Body of pancreas (tissue), 4 donors: ENCODE measurements at regions not wholly inside any gene's neighbourhood (a gene's known extent, or its start where the extent isn't known, plus 50 kb on each side); places are given as distances from the start of the nearest gene placed in this dataset.

Source experiments
- ATAC-seq: fragments of 150-250 bp; one replicate; pipeline ENCODE4 v1.9.1; 2016
- DNase-seq, 4 donors: peaks; one replicate each; pipeline ENCODE4 v3.0.0-alpha.2; 2019
- H3K27ac ChIP-seq, 4 donors: fragments of 200-600 bp; sonication (generic); 1 replicate in 3 of 4; 2 replicates in 1 of 4; pipeline versions ENCODE4 v1.5.1 to v1.6.1; 2016 to 2019; ENCODE audit warnings: mild to moderate bottlenecking in 1 of 4, mixed read lengths in 1 of 4, moderate library complexity in 1 of 4
- H3K27me3 ChIP-seq, 2 donors: fragments of 200-600 bp; sonication (generic); one replicate each; pipeline ENCODE4 v1.6.0; 2016; ENCODE audit warnings: mild to moderate bottlenecking in 1 of 2
- H3K36me3 ChIP-seq, 2 donors: fragments of 200-600 bp; sonication (generic); replicated peaks in 1 of 2; 2 replicates each; pipeline ENCODE4 v1.5.1; 2016; ENCODE audit warnings: low read depth in 2 of 2; ENCODE audit not compliant: insufficient read depth in 1 of 2
- H3K4me1 ChIP-seq: fragments of 200-600 bp; sonication (generic); one replicate; pipeline ENCODE4 v1.6.0; 2016
- H3K4me3 ChIP-seq, 2 donors: fragments of 200-600 bp; sonication (generic); 1 replicate in 1 of 2; 2 replicates in 1 of 2; pipeline ENCODE4 v1.5.1; 2016 to 2019
- H3K9me3 ChIP-seq, 3 donors: fragments of 200-600 bp; sonication (generic); 1 replicate in 2 of 3; 2 replicates in 1 of 3; pipeline ENCODE4 v1.5.1; 2016
- CTCF ChIP-seq, 7 experiments: fragments of 450-650 bp in 4 of 7; fragments of 200-600 bp in 3 of 7; sonication (generic) in 3 of 7; IDR thresholded peaks; one replicate each; pipeline ENCODE4 v1.5.1; 2016 to 2019; ENCODE audit warnings: antibody characterized with exemption in 7 of 7
- POLR2A ChIP-seq, 3 donors: fragments of 450-650 bp; IDR thresholded peaks; one replicate each; pipeline ENCODE4 v1.6.1; 2016; ENCODE audit warnings: antibody characterized with exemption in 3 of 3, mild to moderate bottlenecking in 2 of 3
- WGBS, 2 donors: methylation state at CpG; one replicate each; pipeline ENCODE4 v1.1.5; 2017; 5-methylcytosine and 5-hydroxymethylcytosine counted together
- intact Hi-C: fragments of 100-400 bp; cut with DNase I; formaldehyde crosslinking; loops from one replicate; pipeline ENCODE4 v1.15.1; 2023

GRCh38 chr20:50395251-50395729, 114.9 kb upstream of the PTPN1 start:
- ATAC-seq (peak; percentile 71), DNase-seq (peak; percentile 65 to 85 (median 81))
- peak overlapping the region in 3 of 4 donors; percentile 57 to 70 (median 64) for H3K27ac ChIP-seq

GRCh38 chr20:50395914-50396488, 114.2 kb upstream of the PTPN1 start:
- intact Hi-C loops: no loop called here
- peaks cover 43% of the 10 kb centered on the region for H3K4me1 ChIP-seq
- no peaks in the 10 kb centered on the region for H3K36me3 ChIP-seq
- TF ChIP-seq CTCF (IDR thresholded peaks at IDR 0.05) (no peak), POLR2A (IDR thresholded peaks at IDR 0.05) (no peak)
- WGBS, 2 donors: 86 to 88% methylated on average over 14 of the region's 14 CpGs
- H3K27me3 ChIP-seq: no peaks in the 10 kb centered on the region
- no peak overlapping the region for H3K4me3 ChIP-seq
- ATAC-seq (no peak), DNase-seq (no peak)
- peak overlapping the region in 3 of 4 donors; percentile 57 to 70 (median 64) for H3K27ac ChIP-seq
- H3K9me3 ChIP-seq: no peaks in the 10 kb centered on the region

More at GRCh38 chr20:50395251-50395729, 114.9 kb upstream of the PTPN1 start:
- H3K9me3 ChIP-seq: no peaks in the 10 kb centered on the region
- TF ChIP-seq CTCF (IDR thresholded peaks at IDR 0.05) (no peak), POLR2A (IDR thresholded peaks at IDR 0.05) (peak in 2 of 3 donors; percentile 13 to 33)
- intact Hi-C loops: no loop called here
- no peaks in the 10 kb centered on the region for H3K27me3 ChIP-seq
- H3K4me1 ChIP-seq: peaks cover 45% of the 10 kb centered on the region
- H3K4me3 ChIP-seq: no peak overlapping the region
- 30 to 33% methylated on average over 3 to 11 of the region's 11 CpGs for WGBS, 2 donors
- H3K36me3 ChIP-seq: no peaks in the 10 kb centered on the region

- TF ChIP-seq POLR2A (IDR thresholded peaks at IDR 0.05) (no peak), CTCF (IDR thresholded peaks at IDR 0.05) (no peak)
- no peak overlapping the region for H3K4me3 ChIP-seq
- H3K36me3 ChIP-seq: no peaks in the 10 kb centered on the region
- DNase-seq: no peak
- peaks cover 41% of the 10 kb centered on the region for H3K4me1 ChIP-seq
- no peak for ATAC-seq
- no peak overlapping the region for H3K27ac ChIP-seq
- no peaks in the 10 kb centered on the region for H3K9me3 ChIP-seq
- intact Hi-C loops: no loop called here
- 90 to 94% methylated on average over 2 to 6 of the region's 6 CpGs for WGBS, 2 donors
- H3K27me3 ChIP-seq: no peaks in the 10 kb centered on the region
Observed at GRCh38 chr20:50396623-50397022, 113.6 kb upstream of the PTPN1 start.

- no peak for DNase-seq
- H3K27ac ChIP-seq: no peak overlapping the region
- no peaks in the 10 kb centered on the region for H3K27me3 ChIP-seq
- WGBS, 2 donors: 91 to 97% methylated on average over 5 of the region's 5 CpGs
- intact Hi-C loops: no loop called here
- peaks cover 46% of the 10 kb centered on the region for H3K4me1 ChIP-seq
- no peak for ATAC-seq
- TF ChIP-seq POLR2A (IDR thresholded peaks at IDR 0.05): no peak
- no peak for TF ChIP-seq CTCF (IDR thresholded peaks at IDR 0.05)
- no peak overlapping the region for H3K4me3 ChIP-seq
- H3K9me3 ChIP-seq: no peaks in the 10 kb centered on the region
- no peaks in the 10 kb centered on the region for H3K36me3 ChIP-seq
Observed at GRCh38 chr20:50397058-50397457, 113.1 kb upstream of the PTPN1 start.

- ATAC-seq (no peak), DNase-seq (no peak)
- Histone ChIP-seq H3K27me3 (no peaks in the 10 kb centered on the region), H3K27ac (no peak overlapping the region), H3K9me3 (no peaks in the 10 kb centered on the region), H3K4me3 (no peak overlapping the region), H3K4me1 (peaks cover 49% of the 10 kb centered on the region), H3K36me3 (no peaks in the 10 kb centered on the region)
- no peak for TF ChIP-seq POLR2A (IDR thresholded peaks at IDR 0.05)
- TF ChIP-seq CTCF (IDR thresholded peaks at IDR 0.05): no peak
- intact Hi-C loops: no loop called here
- WGBS, 2 donors: 91 to 97% methylated on average over 8 of the region's 8 CpGs
Observed at GRCh38 chr20:50398064-50398463, 112.1 kb upstream of the PTPN1 start.
